Suprapubic skin (tissue), 4 donors: ENCODE measurements at regions not wholly inside any gene's neighbourhood (a gene's known extent, or its start where the extent isn't known, plus 50 kb on each side); places are given as distances from the start of the nearest gene placed in this dataset.

ENCODE experiments used
- DNase-seq, 2 donors: peaks; one replicate each; pipeline ENCODE4 v3.0.0-alpha.2; 2019; ENCODE audit warnings: low spot score in 2 of 2
- H3K27ac ChIP-seq: fragments of 200-600 bp; sonication (generic); one replicate; pipeline ENCODE4 v1.5.1; 2019
- H3K27me3 ChIP-seq: fragments of 200-600 bp; sonication (generic); one replicate; pipeline ENCODE4 v1.5.1; 2019
- H3K36me3 ChIP-seq: fragments of 200-600 bp; sonication (generic); one replicate; pipeline ENCODE4 v1.5.1; 2019
- H3K4me1 ChIP-seq: fragments of 200-600 bp; sonication (generic); one replicate; pipeline ENCODE4 v1.5.1; 2019
- H3K4me3 ChIP-seq: fragments of 200-600 bp; sonication (generic); one replicate; pipeline ENCODE4 v1.5.1; 2019; ENCODE audit warnings: mild to moderate bottlenecking
- H3K9me3 ChIP-seq: fragments of 200-600 bp; sonication (generic); one replicate; pipeline ENCODE4 v1.5.1; 2019
- CTCF ChIP-seq, 2 donors: fragments of 200-600 bp in 1 of 2; fragments of 450-650 bp in 1 of 2; sonication (generic) in 1 of 2; IDR thresholded peaks; one replicate each; pipeline ENCODE4 v1.5.1; 2016 to 2019; ENCODE audit warnings: antibody characterized with exemption in 2 of 2, mild to moderate bottlenecking in 1 of 2, moderate library complexity in 1 of 2
- EP300 ChIP-seq: sonication (generic); formaldehyde crosslinking; IDR thresholded peaks from one replicate; pipeline ENCODE4 v1.6.1; 2017; ENCODE audit warnings: antibody characterized with exemption
- POLR2A ChIP-seq, 2 donors: fragments of 450-650 bp; IDR thresholded peaks; one replicate each; pipeline ENCODE4 v1.6.1; 2017; ENCODE audit warnings: antibody characterized with exemption in 2 of 2, mild to moderate bottlenecking in 2 of 2, moderate library complexity in 2 of 2
- POLR2AphosphoS5 ChIP-seq, 3 donors: sonication (generic); formaldehyde crosslinking; IDR thresholded peaks; one replicate each; pipeline ENCODE4 v1.6.1; 2017; ENCODE audit warnings: antibody characterized with exemption in 3 of 3
- WGBS: methylation state at CpG from one replicate; pipeline ENCODE4 v1.1.5; 2018; 5-methylcytosine and 5-hydroxymethylcytosine counted together

GRCh38 chr13:47549219-47549752 is 451.8 kb downstream of the SUCLA2 start:
- Histone ChIP-seq H3K27ac (no peak overlapping the region), H3K36me3 (no peaks in the 10 kb centered on the region), H3K9me3 (no peaks in the 10 kb centered on the region), H3K4me1 (peaks cover 9% of the 10 kb centered on the region), H3K4me3 (no peak overlapping the region), H3K27me3 (no peaks in the 10 kb centered on the region)
- DNase-seq = no peak
- 68% methylated on average over 3 of the region's 3 CpGs for WGBS
- no peak for TF ChIP-seq EP300
- TF ChIP-seq POLR2A (IDR thresholded peaks at IDR 0.05) = no peak

- H3K4me3 ChIP-seq = no peak overlapping the region
- 53% methylated on average over 4 of the region's 4 CpGs for WGBS
- H3K9me3 ChIP-seq = no peaks in the 10 kb centered on the region
- no peak for DNase-seq
- peaks cover 9% of the 10 kb centered on the region for H3K4me1 ChIP-seq
- TF ChIP-seq CTCF (IDR thresholded peaks at IDR 0.05) (no peak), POLR2A (IDR thresholded peaks at IDR 0.05) (no peak), POLR2AphosphoS5 (IDR thresholded peaks at IDR 0.05) (no peak), EP300 (no peak)
- H3K27me3 ChIP-seq = no peaks in the 10 kb centered on the region
- no peak overlapping the region for H3K27ac ChIP-seq
- no peaks in the 10 kb centered on the region for H3K36me3 ChIP-seq
These were observed 452.7 kb downstream of the SUCLA2 start for GRCh38 chr13:47548294-47548840.

- Histone ChIP-seq H3K4me1 (peaks cover 9% of the 10 kb centered on the region), H3K36me3 (no peaks in the 10 kb centered on the region), H3K27ac (no peak overlapping the region), H3K4me3 (no peak overlapping the region), H3K27me3 (no peaks in the 10 kb centered on the region), H3K9me3 (no peaks in the 10 kb centered on the region)
- WGBS = 62% methylated on average over 7 of the region's 7 CpGs
- DNase-seq = no peak
- TF ChIP-seq EP300 (no peak), POLR2A (IDR thresholded peaks at IDR 0.05) (no peak), POLR2AphosphoS5 (IDR thresholded peaks at IDR 0.05) (no peak), CTCF (IDR thresholded peaks at IDR 0.05) (no peak)
These were observed 454.5 kb downstream of the SUCLA2 start for GRCh38 chr13:47546391-47547225.

GRCh38 chr13:47545201-47546024 is 455.7 kb downstream of the SUCLA2 start:
- Histone ChIP-seq H3K36me3 (no peaks in the 10 kb centered on the region), H3K27ac (no peak overlapping the region), H3K4me1 (peaks cover 9% of the 10 kb centered on the region), H3K9me3 (no peaks in the 10 kb centered on the region), H3K4me3 (no peak overlapping the region), H3K27me3 (no peaks in the 10 kb centered on the region)
- DNase-seq = no peak
- WGBS = 35% methylated on average over 5 of the region's 5 CpGs
- TF ChIP-seq POLR2AphosphoS5 (IDR thresholded peaks at IDR 0.05) = no peak

GRCh38 chr13:47539317-47539716 is 461.8 kb downstream of the SUCLA2 start:
- no peak overlapping the region for H3K4me3 ChIP-seq
- no peaks in the 10 kb centered on the region for H3K36me3 ChIP-seq
- H3K9me3 ChIP-seq = no peaks in the 10 kb centered on the region
- no peak for DNase-seq
- H3K27me3 ChIP-seq = no peaks in the 10 kb centered on the region
- H3K27ac ChIP-seq = no peak overlapping the region
- TF ChIP-seq POLR2AphosphoS5 (IDR thresholded peaks at IDR 0.05) (no peak), CTCF (IDR thresholded peaks at IDR 0.05) (no peak), EP300 (no peak), POLR2A (IDR thresholded peaks at IDR 0.05) (no peak)
- WGBS = 71% methylated on average over 2 of the region's 2 CpGs
- no peaks in the 10 kb centered on the region for H3K4me1 ChIP-seq

- WGBS = 86% methylated on average over 1 of the region's 1 CpG
- Histone ChIP-seq H3K4me1 (no peaks in the 10 kb centered on the region), H3K36me3 (no peaks in the 10 kb centered on the region), H3K4me3 (no peak overlapping the region), H3K9me3 (no peaks in the 10 kb centered on the region), H3K27me3 (no peaks in the 10 kb centered on the region), H3K27ac (no peak overlapping the region)
- TF ChIP-seq CTCF (IDR thresholded peaks at IDR 0.05) (no peak), POLR2A (IDR thresholded peaks at IDR 0.05) (no peak), POLR2AphosphoS5 (IDR thresholded peaks at IDR 0.05) (no peak), EP300 (no peak)
- no peak for DNase-seq
These were observed 477.3 kb downstream of the SUCLA2 start for GRCh38 chr13:47523771-47524170.
